Myocyte (in vitro differentiated cells): ENCODE measurements at regions not wholly inside any gene's neighbourhood (a gene's known extent, or its start where the extent isn't known, plus 50 kb on each side); places are given as distances from the start of the nearest gene placed in this dataset.
"Not testable (repeated sequence)": the region's sequence is repeated elsewhere in the genome, so short reads cannot be mapped to it uniquely, and the experiment has no call there.

Experiments used
- DNase-seq: peaks from one replicate; pipeline ENCODE4 v3.0.0-alpha.2; 2012; ENCODE audit warnings: low read depth

- DNase-seq: no peak
These were observed 354.2 kb upstream of the EPHA4 start for GRCh38 chr2:221926327-221926726.

GRCh38 chr2:221924576-221924975 lies 352.5 kb upstream of the EPHA4 start:
- no peak for DNase-seq

GRCh38 chr2:221915926-221916325 lies 343.8 kb upstream of the EPHA4 start:
- DNase-seq: no peak

- DNase-seq: no peak
These were observed 342.3 kb upstream of the EPHA4 start for GRCh38 chr2:221914334-221914880.

GRCh38 chr2:221911890-221912289 lies 339.8 kb upstream of the EPHA4 start:
- DNase-seq: no peak

GRCh38 chr2:221911321-221911720 lies 339.2 kb upstream of the EPHA4 start:
- DNase-seq: no peak

- DNase-seq: no peak
These were observed 336.4 kb upstream of the EPHA4 start for GRCh38 chr2:221908518-221908917.

GRCh38 chr2:221897718-221898117 lies 325.6 kb upstream of the EPHA4 start:
- DNase-seq: no peak

- peak; percentile 66 for DNase-seq
These were observed 324.5 kb upstream of the EPHA4 start for GRCh38 chr2:221896505-221897151.

GRCh38 chr2:221895366-221896121 lies 323.4 kb upstream of the EPHA4 start:
- peak; percentile 11 for DNase-seq

- DNase-seq: no peak
These were observed 321.4 kb upstream of the EPHA4 start for GRCh38 chr2:221893501-221893900.

- DNase-seq: not testable (repeated sequence)
These were observed 319.9 kb upstream of the EPHA4 start for GRCh38 chr2:221892006-221892405.

GRCh38 chr2:221883976-221884375 lies 311.9 kb upstream of the EPHA4 start:
- DNase-seq: no peak

GRCh38 chr2:221876016-221876415 lies 303.9 kb upstream of the EPHA4 start:
- no peak for DNase-seq

GRCh38 chr2:221874444-221874843 lies 302.3 kb upstream of the EPHA4 start:
- no peak for DNase-seq

GRCh38 chr2:221857719-221858118 lies 285.6 kb upstream of the EPHA4 start:
- DNase-seq: no peak

GRCh38 chr2:221853297-221853696 lies 281.2 kb upstream of the EPHA4 start:
- DNase-seq: no peak

- peak; percentile 73 for DNase-seq
These were observed 279.5 kb upstream of the EPHA4 start for GRCh38 chr2:221851531-221852045.

- peak; percentile 20 for DNase-seq
These were observed 278.0 kb upstream of the EPHA4 start for GRCh38 chr2:221850076-221850475.

GRCh38 chr2:221848286-221848685 lies 276.2 kb upstream of the EPHA4 start:
- no peak for DNase-seq

GRCh38 chr2:221845021-221845365 lies 272.9 kb upstream of the EPHA4 start:
- peak; percentile 23 for DNase-seq

- peak; percentile 17 for DNase-seq
These were observed 272.3 kb upstream of the EPHA4 start for GRCh38 chr2:221844212-221845020.
